Activated CD4-positive, alpha-beta T cell treated with anti-CD3 and anti-CD28 coated beads, Interleukin-2, amount 10 ng/mL, durations not matched to agents 24 days and 14 days (primary cell): ENCODE measurements at regions not wholly inside any gene's neighbourhood (a gene's known extent, or its start where the extent isn't known, plus 50 kb on each side); places are given as distances from the start of the nearest gene placed in this dataset.
"Not testable (repeated sequence)": the region's sequence is repeated elsewhere in the genome, so short reads cannot be mapped to it uniquely, and the experiment has no call there.

Experiments
- DNase-seq: peaks from one replicate; pipeline ENCODE4 v3.0.0; 2022
- H3K27ac Mint-ChIP-seq: one replicate; pipeline ENCODE4 v1.8.0; 2022; ENCODE audit warnings: mild to moderate bottlenecking, mixed read lengths
- H3K27me3 Mint-ChIP-seq: one replicate; pipeline ENCODE4 v1.8.0; 2022; ENCODE audit warnings: mixed read lengths
- H3K36me3 Mint-ChIP-seq: one replicate; pipeline ENCODE4 v1.8.0; 2022; ENCODE audit warnings: low read depth, mild to moderate bottlenecking, mixed read lengths
- H3K4me1 Mint-ChIP-seq: one replicate; pipeline ENCODE4 v1.8.0; 2021; ENCODE audit warnings: mixed read lengths
- H3K4me3 Mint-ChIP-seq: one replicate; pipeline ENCODE4 v1.8.0; 2022; ENCODE audit warnings: mild to moderate bottlenecking, moderate library complexity, mixed read lengths
- H3K9me3 Mint-ChIP-seq: one replicate; pipeline ENCODE4 v1.8.0; 2021; ENCODE audit warnings: mixed read lengths
- intact Hi-C: fragments of 100-400 bp; cut with micrococcal nuclease; formaldehyde crosslinking; loops from one replicate; pipeline ENCODE4 v1.15.1; 2023

GRCh38 chr13:80841414-80841813 is 500.5 kb upstream of the SPRY2 start:
- no peak for DNase-seq
- Mint-ChIP-seq H3K4me1 (no peaks in the 10 kb centered on the region), H3K9me3 (no peaks in the 10 kb centered on the region), H3K4me3 (no peak overlapping the region), H3K36me3 (no peaks in the 10 kb centered on the region), H3K27me3 (no peaks in the 10 kb centered on the region), H3K27ac (no peak overlapping the region)
- intact Hi-C loops, result no loop called here

DNA sequence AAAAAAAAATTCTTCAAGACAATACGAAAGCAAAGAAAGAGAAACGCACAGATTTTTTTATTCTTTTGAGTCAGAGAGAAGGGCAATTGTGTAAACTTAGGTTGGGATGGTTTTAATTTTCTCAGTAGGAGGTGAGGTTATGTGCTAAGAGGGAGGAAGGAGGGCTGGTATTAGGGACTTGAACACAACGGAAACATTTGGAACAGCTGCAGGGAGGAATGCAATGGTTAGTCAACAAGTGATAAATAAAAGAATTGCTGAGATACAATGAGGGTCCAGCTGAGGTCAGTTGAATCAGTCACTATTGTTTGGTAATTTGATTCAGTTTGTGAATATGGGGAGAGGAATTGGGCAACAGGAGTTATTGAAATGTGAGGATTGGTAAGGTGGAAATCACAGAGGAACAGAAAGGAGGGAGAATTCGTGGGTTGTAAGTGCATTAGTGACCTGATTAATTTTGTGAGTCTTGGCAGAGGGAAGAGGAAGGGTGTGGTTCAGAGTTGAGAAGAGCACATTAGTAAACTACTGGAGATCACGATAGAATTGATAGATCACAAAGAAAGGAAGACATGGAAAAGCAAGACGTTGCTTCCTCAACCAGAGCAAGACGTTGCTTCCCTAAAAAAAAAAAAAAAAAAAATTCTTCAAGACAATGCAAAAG is 499.5 kb upstream of the SPRY2 start:
- no peak for DNase-seq
- Mint-ChIP-seq H3K4me1 (no peaks in the 10 kb centered on the region), H3K27ac (no peak overlapping the region), H3K27me3 (no peaks in the 10 kb centered on the region), H3K36me3 (no peaks in the 10 kb centered on the region), H3K4me3 (no peak overlapping the region), H3K9me3 (peaks cover 3% of the 10 kb centered on the region)
- intact Hi-C loops, result no loop called here

- H3K4me3 Mint-ChIP-seq, result no peak overlapping the region
- no peaks in the 10 kb centered on the region for H3K4me1 Mint-ChIP-seq
- H3K27me3 Mint-ChIP-seq, result no peaks in the 10 kb centered on the region
Measured at GRCh38 chr13:80835902-80836301, 495.0 kb upstream of the SPRY2 start.

DNA sequence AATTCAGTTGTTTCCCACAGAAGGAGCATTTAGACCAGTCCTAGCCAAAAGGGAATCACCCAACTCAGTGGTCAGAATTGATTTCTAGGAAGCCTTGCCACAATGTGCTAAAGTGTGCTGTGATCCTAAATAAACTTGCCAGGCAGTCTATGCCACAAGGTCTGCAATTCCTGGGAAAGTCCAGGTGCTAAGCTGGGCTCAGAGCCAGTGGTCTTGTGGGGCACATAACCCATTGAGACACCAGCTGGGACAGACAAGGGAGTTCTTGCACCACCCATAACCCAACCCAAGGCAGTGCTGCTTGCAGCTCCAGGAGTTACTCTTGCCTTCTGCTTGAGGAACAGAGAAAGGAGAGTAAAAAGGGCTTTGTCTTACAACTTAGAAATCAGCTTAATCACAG is 489.5 kb upstream of the SPRY2 start:
- Mint-ChIP-seq H3K4me1 (no peaks in the 10 kb centered on the region), H3K27ac (no peak overlapping the region), H3K36me3 (no peaks in the 10 kb centered on the region), H3K9me3 (peaks cover 9% of the 10 kb centered on the region), H3K27me3 (no peaks in the 10 kb centered on the region), H3K4me3 (no peak overlapping the region)
- intact Hi-C loops, result no loop called here
- no peak for DNase-seq

More at GRCh38 chr13:80835902-80836301, 495.0 kb upstream of the SPRY2 start:
- Mint-ChIP-seq H3K36me3 (no peaks in the 10 kb centered on the region), H3K9me3 (peaks cover 10% of the 10 kb centered on the region), H3K27ac (no peak overlapping the region)
- DNase-seq, result no peak
- intact Hi-C loops, result no loop called here

DNA sequence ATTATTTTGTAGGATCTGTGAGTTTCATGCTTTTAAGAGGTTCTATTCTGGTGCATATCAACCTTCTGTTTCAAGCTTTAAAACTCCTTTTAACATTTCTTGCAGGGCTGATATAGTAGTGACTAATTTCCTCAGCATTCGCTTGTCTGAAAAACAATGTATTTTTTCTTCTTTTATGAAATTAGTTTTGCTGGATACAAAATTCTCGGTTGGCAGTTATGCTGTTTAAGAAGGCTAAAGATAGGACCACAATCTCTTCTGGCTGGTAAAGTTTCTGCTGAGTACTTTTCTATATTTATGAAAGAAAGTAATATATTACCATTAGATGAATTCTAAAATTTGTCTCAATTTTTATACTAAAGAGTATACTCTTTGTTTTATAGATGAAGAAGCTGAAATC is 487.8 kb upstream of the SPRY2 start:
- Mint-ChIP-seq H3K4me1 (no peaks in the 10 kb centered on the region), H3K9me3 (peaks cover 9% of the 10 kb centered on the region), H3K4me3 (no peak overlapping the region), H3K36me3 (no peaks in the 10 kb centered on the region), H3K27ac (no peak overlapping the region), H3K27me3 (no peaks in the 10 kb centered on the region)
- intact Hi-C loops, result no loop called here
- DNase-seq, result no peak

DNA sequence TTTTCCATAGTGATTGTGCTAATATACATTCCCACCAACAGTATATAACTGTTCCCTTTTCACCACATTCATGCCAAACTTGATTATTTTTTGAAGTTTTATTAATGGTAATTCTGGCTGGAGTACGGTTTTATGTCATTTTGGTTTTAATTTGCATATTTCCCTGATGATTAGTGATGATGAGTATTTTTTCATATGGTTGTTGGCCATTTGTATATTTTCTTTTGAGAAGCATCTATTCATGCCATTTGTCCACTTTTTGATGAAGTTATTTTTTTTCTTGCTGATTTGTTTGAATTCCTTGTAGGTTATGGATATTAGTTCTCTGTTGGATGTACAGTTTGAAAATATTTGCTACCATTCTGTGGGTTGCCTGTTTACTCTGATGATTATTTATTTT is 484.4 kb upstream of the SPRY2 start:
- Mint-ChIP-seq H3K27ac (no peak overlapping the region), H3K4me3 (no peak overlapping the region), H3K9me3 (peaks cover 4% of the 10 kb centered on the region), H3K27me3 (no peaks in the 10 kb centered on the region), H3K4me1 (no peaks in the 10 kb centered on the region), H3K36me3 (no peaks in the 10 kb centered on the region)
- DNase-seq, result no peak
- intact Hi-C loops, result no loop called here

GRCh38 chr13:80824229-80824628 is 483.3 kb upstream of the SPRY2 start:
- Mint-ChIP-seq H3K36me3 (no peaks in the 10 kb centered on the region), H3K27me3 (no peaks in the 10 kb centered on the region), H3K4me3 (no peak overlapping the region), H3K27ac (no peak overlapping the region), H3K4me1 (no peaks in the 10 kb centered on the region), H3K9me3 (peaks cover 4% of the 10 kb centered on the region)
- DNase-seq, result no peak
- intact Hi-C loops, result no loop called here

GRCh38 chr13:80823472-80823871 is 482.5 kb upstream of the SPRY2 start:
- intact Hi-C loops, result no loop called here
- no peaks in the 10 kb centered on the region for H3K27me3 Mint-ChIP-seq
- H3K4me3 Mint-ChIP-seq, result no peak overlapping the region
- H3K4me1 Mint-ChIP-seq, result no peaks in the 10 kb centered on the region
- DNase-seq, result no peak
- H3K27ac Mint-ChIP-seq, result no peak overlapping the region
- H3K36me3 Mint-ChIP-seq, result no peaks in the 10 kb centered on the region
- H3K9me3 Mint-ChIP-seq, result peaks cover 4% of the 10 kb centered on the region

DNA sequence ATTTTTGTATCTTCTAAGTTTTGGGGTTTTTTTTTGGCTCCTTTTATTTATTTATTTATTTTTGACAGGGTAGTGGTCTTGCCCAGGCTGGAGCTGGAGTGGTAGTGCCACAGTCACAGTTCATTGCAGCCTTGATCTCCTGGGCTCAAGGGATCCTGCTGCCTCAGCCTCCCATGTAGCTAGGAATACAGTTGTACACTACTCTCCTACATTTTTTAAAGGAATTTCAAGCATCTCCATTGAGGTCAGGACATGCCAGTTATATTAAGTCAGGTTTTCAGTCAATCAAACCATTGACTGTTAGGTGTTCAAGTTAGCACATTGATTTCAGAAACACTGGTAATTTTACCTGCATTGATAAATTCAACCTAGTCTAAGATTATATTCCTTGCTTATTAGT is 480.5 kb upstream of the SPRY2 start:
- Mint-ChIP-seq H3K4me1 (no peaks in the 10 kb centered on the region), H3K4me3 (no peak overlapping the region), H3K9me3 (peaks cover 4% of the 10 kb centered on the region), H3K36me3 (no peaks in the 10 kb centered on the region), H3K27ac (no peak overlapping the region), H3K27me3 (no peaks in the 10 kb centered on the region)
- intact Hi-C loops, result no loop called here
- DNase-seq, result no peak

DNA sequence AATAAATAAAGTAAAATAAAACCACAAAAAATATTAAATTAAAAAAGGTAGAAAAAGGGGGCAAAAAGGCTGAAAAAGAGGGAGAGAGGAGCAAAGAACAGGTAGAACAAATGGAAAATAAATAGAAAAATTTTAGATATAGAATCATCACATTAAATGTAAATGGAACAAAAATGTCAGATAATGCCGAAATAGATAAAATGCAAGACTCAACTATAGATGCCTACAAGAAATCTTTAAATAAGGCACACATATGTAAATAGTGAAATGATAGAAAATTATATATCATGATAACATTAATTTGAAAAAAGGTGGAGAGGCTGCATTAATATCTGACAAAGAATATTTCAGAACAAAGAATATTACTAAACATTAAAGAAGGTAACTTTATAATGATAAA is 477.1 kb upstream of the SPRY2 start:
- intact Hi-C loops, result no loop called here
- DNase-seq, result no peak
- H3K9me3 Mint-ChIP-seq, result no peaks in the 10 kb centered on the region
- H3K4me3 Mint-ChIP-seq, result no peak overlapping the region
- H3K36me3 Mint-ChIP-seq, result no peaks in the 10 kb centered on the region
- H3K27me3 Mint-ChIP-seq, result no peaks in the 10 kb centered on the region
- H3K27ac Mint-ChIP-seq, result no peak overlapping the region
- no peaks in the 10 kb centered on the region for H3K4me1 Mint-ChIP-seq

- no peaks in the 10 kb centered on the region for H3K4me1 Mint-ChIP-seq
- no peak overlapping the region for H3K4me3 Mint-ChIP-seq
- no peaks in the 10 kb centered on the region for H3K36me3 Mint-ChIP-seq
- no peaks in the 10 kb centered on the region for H3K9me3 Mint-ChIP-seq
- H3K27me3 Mint-ChIP-seq, result no peaks in the 10 kb centered on the region
- DNase-seq, result no peak
- H3K27ac Mint-ChIP-seq, result no peak overlapping the region
- intact Hi-C loops, result no loop called here
Measured at GRCh38 chr13:80814541-80814940, 473.6 kb upstream of the SPRY2 start.

DNA sequence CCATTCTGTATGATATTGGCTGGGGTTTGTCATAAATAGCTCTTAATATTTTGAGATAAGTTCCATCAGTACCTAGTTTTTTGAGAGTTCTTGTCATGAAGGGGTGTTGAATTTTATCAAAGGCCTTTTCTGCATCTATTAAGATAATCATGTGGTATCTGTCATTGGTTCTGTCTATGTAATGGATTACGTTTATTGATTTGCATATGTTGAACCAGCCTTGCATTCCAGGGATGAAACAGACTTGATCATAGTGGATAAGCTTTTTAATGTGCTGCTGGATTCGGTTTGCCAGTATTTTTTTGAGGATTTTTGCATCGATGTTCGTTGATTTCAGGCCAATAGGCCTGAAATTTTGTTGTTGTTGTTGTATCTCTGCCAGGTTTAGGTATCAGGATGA is 469.4 kb upstream of the SPRY2 start:
- H3K27ac Mint-ChIP-seq, H3K4me1 Mint-ChIP-seq, H3K36me3 Mint-ChIP-seq, DNase-seq, H3K27me3 Mint-ChIP-seq, H3K9me3 Mint-ChIP-seq, intact Hi-C loops, H3K4me3 Mint-ChIP-seq: not testable (repeated sequence)

- Mint-ChIP-seq H3K4me3 (no peak overlapping the region), H3K4me1 (no peaks in the 10 kb centered on the region), H3K27ac (no peak overlapping the region), H3K27me3 (no peaks in the 10 kb centered on the region), H3K9me3 (peaks cover 4% of the 10 kb centered on the region), H3K36me3 (no peaks in the 10 kb centered on the region)
- DNase-seq, result no peak
- intact Hi-C loops, result no loop called here
Measured at GRCh38 chr13:80802946-80803345, 462.0 kb upstream of the SPRY2 start.

GRCh38 chr13:80798576-80799133 is 457.7 kb upstream of the SPRY2 start:
- H3K36me3 Mint-ChIP-seq, result no peaks in the 10 kb centered on the region
- no peak overlapping the region for H3K4me3 Mint-ChIP-seq
- intact Hi-C loops, result no loop called here
- H3K27me3 Mint-ChIP-seq, result no peaks in the 10 kb centered on the region
- DNase-seq, result no peak
- H3K9me3 Mint-ChIP-seq, result peaks cover 4% of the 10 kb centered on the region
- H3K4me1 Mint-ChIP-seq, result no peaks in the 10 kb centered on the region
- H3K27ac Mint-ChIP-seq, result no peak overlapping the region

- H3K9me3 Mint-ChIP-seq, result no peaks in the 10 kb centered on the region
- DNase-seq, result no peak
- H3K36me3 Mint-ChIP-seq, result no peaks in the 10 kb centered on the region
Measured at GRCh38 chr13:80787604-80788003, 446.7 kb upstream of the SPRY2 start.

More at GRCh38 chr13:80787604-80788003, 446.7 kb upstream of the SPRY2 start:
- Mint-ChIP-seq H3K27ac (no peak overlapping the region), H3K4me1 (no peaks in the 10 kb centered on the region), H3K27me3 (no peaks in the 10 kb centered on the region), H3K4me3 (no peak overlapping the region)
- intact Hi-C loops, result no loop called here
